GM06990 (cell line): ENCODE measurements at regions not wholly inside any gene's neighbourhood (a gene's known extent, or its start where the extent isn't known, plus 50 kb on each side); places are given as distances from the start of the nearest gene placed in this dataset.

ENCODE experiments used
- DNase-seq: peaks from one replicate; pipeline ENCODE4 v3.0.0-alpha.2; 2011; ENCODE audit not compliant: insufficient read length; ENCODE audit errors: extremely low read depth
- H3K27me3 ChIP-seq: replicated peaks from 2 replicates; pipeline ENCODE4 v1.6.0; 2011; ENCODE audit warnings: low read length; ENCODE audit not compliant: control insufficient read depth, insufficient read depth
- H3K36me3 ChIP-seq: 2 replicates; pipeline ENCODE4 v1.5.1; 2011; ENCODE audit warnings: low read length; ENCODE audit not compliant: control insufficient read depth, insufficient read depth
- H3K4me3 ChIP-seq: replicated peaks from 2 replicates; pipeline ENCODE4 v1.5.1; 2011; ENCODE audit warnings: low read depth, mild to moderate bottlenecking, control low read depth, low read length
- CTCF ChIP-seq: IDR thresholded peaks from 2 replicates; pipeline ENCODE4 v1.5.1; 2011; ENCODE audit warnings: low read length, control low read depth, mild to moderate bottlenecking, inconsistent platforms; ENCODE audit not compliant: insufficient read depth, poor library complexity, severe bottlenecking

DNA sequence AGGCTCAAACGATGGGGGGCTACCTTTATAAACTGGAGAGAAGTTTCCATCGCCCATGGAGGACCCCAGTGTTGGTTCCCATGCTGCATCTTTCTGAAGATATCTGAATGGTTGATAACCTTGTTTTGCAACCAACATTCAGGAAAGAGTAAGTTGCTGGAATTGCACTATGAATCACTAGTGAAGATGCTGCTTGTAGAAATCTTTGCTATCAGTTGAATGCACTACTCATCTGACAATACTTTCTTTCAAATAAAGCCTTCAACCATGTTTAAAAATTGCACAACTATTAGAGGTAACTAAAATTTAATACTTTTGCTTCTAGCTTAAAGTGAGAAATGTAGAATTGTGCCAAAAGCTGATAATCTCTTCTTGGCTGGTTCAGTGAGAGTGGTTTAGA lies 86.8 kb upstream of the HIVEP3 start:
- Histone ChIP-seq H3K27me3 (no peaks in the 10 kb centered on the region), H3K4me3 (no peak overlapping the region), H3K36me3 (no peaks in the 10 kb centered on the region)
- DNase-seq: no peak
- TF ChIP-seq CTCF: no peak

- Histone ChIP-seq H3K27me3 (no peaks in the 10 kb centered on the region), H3K4me3 (no peak overlapping the region), H3K36me3 (no peaks in the 10 kb centered on the region)
- DNase-seq: no peak
- TF ChIP-seq CTCF: no peak
These were observed 86.1 kb upstream of the HIVEP3 start for GRCh38 chr1:42004860-42005259.

- Histone ChIP-seq H3K27me3 (no peaks in the 10 kb centered on the region), H3K36me3 (no peaks in the 10 kb centered on the region), H3K4me3 (no peak overlapping the region)
- no peak for DNase-seq
- no peak for TF ChIP-seq CTCF
These were observed 85.6 kb upstream of the HIVEP3 start for GRCh38 chr1:42004322-42004721.

DNA sequence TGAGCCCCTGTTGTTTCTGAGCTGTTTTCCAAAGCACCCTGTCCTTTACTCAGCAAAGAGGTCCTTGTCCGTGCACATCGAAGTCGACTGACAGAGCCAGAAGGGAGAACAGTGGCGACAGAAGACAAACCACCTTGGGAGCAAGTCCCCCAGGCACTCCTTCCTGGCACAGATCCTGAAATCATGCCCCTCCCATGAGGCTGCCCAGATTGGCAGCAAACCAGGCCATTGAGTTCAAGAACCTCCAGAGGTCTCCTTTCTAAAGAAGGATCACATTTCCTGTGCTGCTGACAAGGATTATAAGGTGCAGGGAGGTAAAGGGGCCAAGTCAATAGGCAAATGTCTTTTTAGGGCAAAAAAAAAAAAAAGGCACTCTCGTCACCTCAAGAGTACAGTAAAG lies 84.7 kb upstream of the HIVEP3 start:
- Histone ChIP-seq H3K4me3 (no peak overlapping the region), H3K36me3 (no peaks in the 10 kb centered on the region), H3K27me3 (no peaks in the 10 kb centered on the region)
- no peak for TF ChIP-seq CTCF
- no peak for DNase-seq

DNA sequence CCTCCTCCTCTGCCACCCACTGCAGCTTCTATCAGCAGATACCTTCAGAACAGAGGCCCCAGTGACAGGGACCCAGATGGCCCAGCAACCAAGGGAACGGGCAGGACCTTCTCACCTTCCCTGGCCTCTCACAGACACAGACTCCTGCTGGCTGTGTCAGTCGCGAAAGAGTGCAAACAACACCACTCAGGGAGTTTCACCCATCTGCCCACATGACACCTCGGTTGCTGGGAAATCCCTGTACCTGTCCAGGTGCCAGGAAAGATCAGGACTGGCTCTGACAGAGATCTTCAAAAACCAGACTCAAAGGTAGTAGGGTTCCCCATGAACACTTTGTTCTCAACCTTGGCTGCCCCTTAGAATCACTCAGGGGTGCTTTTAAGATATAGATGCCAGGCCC lies 83.5 kb upstream of the HIVEP3 start:
- DNase-seq: no peak
- no peaks in the 10 kb centered on the region for H3K27me3 ChIP-seq
- no peaks in the 10 kb centered on the region for H3K36me3 ChIP-seq
- H3K4me3 ChIP-seq: no peak overlapping the region
- no peak for TF ChIP-seq CTCF

GRCh38 chr1:42000766-42001165 lies 82.0 kb upstream of the HIVEP3 start:
- no peak for TF ChIP-seq CTCF
- H3K36me3 ChIP-seq: no peaks in the 10 kb centered on the region
- DNase-seq: no peak
- H3K4me3 ChIP-seq: no peak overlapping the region
- no peaks in the 10 kb centered on the region for H3K27me3 ChIP-seq
